ENCODE measurements at regions not wholly inside any gene's neighbourhood (a gene's known extent, or its start where the extent isn't known, plus 50 kb on each side); places are given as distances from the start of the nearest gene placed in this dataset.

GRCh38 chr10:123433539-123433938 is 232.6 kb upstream of the GPR26 start:
- TF ChIP-seq, protein P1, sequence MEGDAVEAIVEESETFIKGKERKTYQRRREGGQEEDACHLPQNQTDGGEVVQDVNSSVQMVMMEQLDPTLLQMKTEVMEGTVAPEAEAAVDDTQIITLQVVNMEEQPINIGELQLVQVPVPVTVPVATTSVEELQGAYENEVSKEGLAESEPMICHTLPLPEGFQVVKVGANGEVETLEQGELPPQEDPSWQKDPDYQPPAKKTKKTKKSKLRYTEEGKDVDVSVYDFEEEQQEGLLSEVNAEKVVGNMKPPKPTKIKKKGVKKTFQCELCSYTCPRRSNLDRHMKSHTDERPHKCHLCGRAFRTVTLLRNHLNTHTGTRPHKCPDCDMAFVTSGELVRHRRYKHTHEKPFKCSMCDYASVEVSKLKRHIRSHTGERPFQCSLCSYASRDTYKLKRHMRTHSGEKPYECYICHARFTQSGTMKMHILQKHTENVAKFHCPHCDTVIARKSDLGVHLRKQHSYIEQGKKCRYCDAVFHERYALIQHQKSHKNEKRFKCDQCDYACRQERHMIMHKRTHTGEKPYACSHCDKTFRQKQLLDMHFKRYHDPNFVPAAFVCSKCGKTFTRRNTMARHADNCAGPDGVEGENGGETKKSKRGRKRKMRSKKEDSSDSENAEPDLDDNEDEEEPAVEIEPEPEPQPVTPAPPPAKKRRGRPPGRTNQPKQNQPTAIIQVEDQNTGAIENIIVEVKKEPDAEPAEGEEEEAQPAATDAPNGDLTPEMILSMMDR (IDR thresholded peaks at IDR 0.05), result no peak
- TF ChIP-seq EP300 (IDR thresholded peaks at IDR 0.05) (no peak), POLR2A (IDR thresholded peaks at IDR 0.05; ENCODE audit: low read depth) (no peak), POLR2AphosphoS5 (IDR thresholded peaks at IDR 0.05) (no peak)
